ENCODE measurements at regions not wholly inside any gene's neighbourhood (a gene's known extent, or its start where the extent isn't known, plus 50 kb on each side); places are given as distances from the start of the nearest gene placed in this dataset.

DNA sequence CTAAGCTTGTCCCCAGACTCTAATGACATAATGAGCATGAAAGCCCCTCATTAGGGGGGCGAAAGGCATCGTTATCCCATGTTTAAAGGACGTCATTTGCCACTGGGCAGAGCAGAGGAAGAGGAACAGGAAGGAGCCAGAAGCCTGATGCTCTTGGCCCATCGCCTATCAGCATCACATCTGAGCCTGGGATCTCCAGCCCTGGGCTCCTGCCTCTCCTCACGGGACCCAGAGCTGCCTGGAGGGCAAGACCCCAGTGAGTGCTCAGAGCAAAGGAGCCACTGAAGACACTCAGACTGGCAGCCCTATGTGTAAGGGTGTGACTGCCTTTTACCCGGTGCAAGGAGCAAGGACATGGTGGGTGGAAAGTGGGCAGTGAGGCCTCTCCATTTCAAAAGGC, 115.0 kb upstream of the ZNF507 start:
- TF ChIP-seq, protein P1, sequence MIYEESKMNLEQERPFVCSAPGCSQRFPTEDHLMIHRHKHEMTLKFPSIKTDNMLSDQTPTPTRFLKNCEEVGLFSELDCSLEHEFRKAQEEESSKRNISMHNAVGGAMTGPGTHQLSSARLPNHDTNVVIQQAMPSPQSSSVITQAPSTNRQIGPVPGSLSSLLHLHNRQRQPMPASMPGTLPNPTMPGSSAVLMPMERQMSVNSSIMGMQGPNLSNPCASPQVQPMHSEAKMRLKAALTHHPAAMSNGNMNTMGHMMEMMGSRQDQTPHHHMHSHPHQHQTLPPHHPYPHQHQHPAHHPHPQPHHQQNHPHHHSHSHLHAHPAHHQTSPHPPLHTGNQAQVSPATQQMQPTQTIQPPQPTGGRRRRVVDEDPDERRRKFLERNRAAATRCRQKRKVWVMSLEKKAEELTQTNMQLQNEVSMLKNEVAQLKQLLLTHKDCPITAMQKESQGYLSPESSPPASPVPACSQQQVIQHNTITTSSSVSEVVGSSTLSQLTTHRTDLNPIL (CRISPR knock-in tag; IDR thresholded peaks at IDR 0.05; ENCODE audit: low read depth) = no peak
- TF ChIP-seq ZFP3 (CRISPR knock-in tag; IDR thresholded peaks at IDR 0.05) (no peak), ZFP30 (CRISPR knock-in tag; IDR thresholded peaks at IDR 0.05) (no peak), ARNTL (CRISPR knock-in tag; IDR thresholded peaks at IDR 0.05; ENCODE audit: borderline replicate concordance, low read depth) (no peak), ZNF70 (CRISPR knock-in tag; IDR thresholded peaks at IDR 0.05) (no peak), ZNF565 (CRISPR knock-in tag; conservative IDR thresholded peaks at IDR 0.05; ENCODE audit: low read depth) (no peak), TOX (CRISPR knock-in tag; IDR thresholded peaks at IDR 0.05; ENCODE audit: borderline replicate concordance) (no peak), RARB (CRISPR knock-in tag; IDR thresholded peaks at IDR 0.05) (no peak), GLIS3 (CRISPR knock-in tag; IDR thresholded peaks at IDR 0.05) (no peak)
- TF ChIP-seq, protein P2, sequence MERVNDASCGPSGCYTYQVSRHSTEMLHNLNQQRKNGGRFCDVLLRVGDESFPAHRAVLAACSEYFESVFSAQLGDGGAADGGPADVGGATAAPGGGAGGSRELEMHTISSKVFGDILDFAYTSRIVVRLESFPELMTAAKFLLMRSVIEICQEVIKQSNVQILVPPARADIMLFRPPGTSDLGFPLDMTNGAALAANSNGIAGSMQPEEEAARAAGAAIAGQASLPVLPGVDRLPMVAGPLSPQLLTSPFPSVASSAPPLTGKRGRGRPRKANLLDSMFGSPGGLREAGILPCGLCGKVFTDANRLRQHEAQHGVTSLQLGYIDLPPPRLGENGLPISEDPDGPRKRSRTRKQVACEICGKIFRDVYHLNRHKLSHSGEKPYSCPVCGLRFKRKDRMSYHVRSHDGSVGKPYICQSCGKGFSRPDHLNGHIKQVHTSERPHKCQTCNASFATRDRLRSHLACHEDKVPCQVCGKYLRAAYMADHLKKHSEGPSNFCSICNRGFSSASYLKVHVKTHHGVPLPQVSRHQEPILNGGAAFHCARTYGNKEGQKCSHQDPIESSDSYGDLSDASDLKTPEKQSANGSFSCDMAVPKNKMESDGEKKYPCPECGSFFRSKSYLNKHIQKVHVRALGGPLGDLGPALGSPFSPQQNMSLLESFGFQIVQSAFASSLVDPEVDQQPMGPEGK (CRISPR knock-in tag; IDR thresholded peaks at IDR 0.05; ENCODE audit: borderline replicate concordance) = no peak
